ENCODE measurements at regions not wholly inside any gene's neighbourhood (a gene's known extent, or its start where the extent isn't known, plus 50 kb on each side); places are given as distances from the start of the nearest gene placed in this dataset.

- Histone ChIP-seq H2AFZ (no peak overlapping the region), H3K27me3 (no peaks in the 10 kb centered on the region), H3K4me3 (no peak overlapping the region), H3K9me2 (replicated peaks; ENCODE audit: insufficient read depth) (no peaks in the 10 kb centered on the region), H3K9me3 (ENCODE audit: low read depth) (no peaks in the 10 kb centered on the region), H3K36me3 (replicated peaks; ENCODE audit: insufficient read depth, low read depth) (no peaks in the 10 kb centered on the region), H3K4me2 (no peak overlapping the region), H3K4me1 (ENCODE audit: insufficient read depth) (no peaks in the 10 kb centered on the region), H4K20me1 (ENCODE audit: insufficient read depth, poor library complexity, severe bottlenecking) (no peaks in the 10 kb centered on the region), H3K27ac (no peak overlapping the region), H3K79me2 (no peaks in the 10 kb centered on the region)
- TF ChIP-seq EZH2phosphoT487 (IDR thresholded peaks at IDR 0.05; ENCODE audit: low read depth, severe bottlenecking, unreplicated experiment) (no peak), EZH2 (IDR thresholded peaks at IDR 0.05; ENCODE audit: borderline replicate concordance) (no peak)
- no peak for DNase-seq (ENCODE audit: low spot score)
- 86% methylated on average over 2 of the region's 2 CpGs for WGBS (ENCODE audit: low lambda C conversion rate, missing lambda C conversion rate)
Observed at GRCh38 chr1:239558559-239558958, 172.2 kb downstream of the CHRM3 start.

- no peaks in the 10 kb centered on the region for H3K9me2 ChIP-seq (replicated peaks; ENCODE audit: insufficient read depth)
- no peak overlapping the region for H3K4me3 ChIP-seq
- H4K20me1 ChIP-seq (ENCODE audit: insufficient read depth, poor library complexity, severe bottlenecking) = no peaks in the 10 kb centered on the region
- no peak overlapping the region for H2AFZ ChIP-seq
- H3K27ac ChIP-seq = no peak overlapping the region
- no peak for TF ChIP-seq EZH2 (IDR thresholded peaks at IDR 0.05; ENCODE audit: borderline replicate concordance)
- no peak for TF ChIP-seq EZH2phosphoT487 (IDR thresholded peaks at IDR 0.05; ENCODE audit: low read depth, severe bottlenecking, unreplicated experiment)
- no peak for TF ChIP-seq CTCF (IDR thresholded peaks at IDR 0.05; ENCODE audit: poor library complexity)
- H3K9me3 ChIP-seq (ENCODE audit: low read depth) = no peaks in the 10 kb centered on the region
- DNase-seq (ENCODE audit: low spot score) = no peak
- no peaks in the 10 kb centered on the region for H3K4me1 ChIP-seq (ENCODE audit: insufficient read depth)
- H3K79me2 ChIP-seq = no peaks in the 10 kb centered on the region
- H3K27me3 ChIP-seq = no peaks in the 10 kb centered on the region
- H3K4me2 ChIP-seq = no peak overlapping the region
- H3K36me3 ChIP-seq (replicated peaks; ENCODE audit: insufficient read depth, low read depth) = no peaks in the 10 kb centered on the region
Observed at GRCh38 chr1:239558991-239559390, 172.6 kb downstream of the CHRM3 start.

- no peak overlapping the region for H3K4me3 ChIP-seq
- no peaks in the 10 kb centered on the region for H3K36me3 ChIP-seq (replicated peaks; ENCODE audit: insufficient read depth, low read depth)
- H3K9me3 ChIP-seq (ENCODE audit: low read depth) = no peaks in the 10 kb centered on the region
- H4K20me1 ChIP-seq (ENCODE audit: insufficient read depth, poor library complexity, severe bottlenecking) = no peaks in the 10 kb centered on the region
- H3K27me3 ChIP-seq = no peaks in the 10 kb centered on the region
- no peaks in the 10 kb centered on the region for H3K79me2 ChIP-seq
- no peak overlapping the region for H2AFZ ChIP-seq
- H3K9me2 ChIP-seq (replicated peaks; ENCODE audit: insufficient read depth) = no peaks in the 10 kb centered on the region
- TF ChIP-seq CTCF (IDR thresholded peaks at IDR 0.05; ENCODE audit: poor library complexity) (no peak), EZH2 (IDR thresholded peaks at IDR 0.05; ENCODE audit: borderline replicate concordance) (no peak), EZH2phosphoT487 (IDR thresholded peaks at IDR 0.05; ENCODE audit: low read depth, severe bottlenecking, unreplicated experiment) (no peak)
- no peak overlapping the region for H3K4me2 ChIP-seq
- H3K27ac ChIP-seq = no peak overlapping the region
- H3K4me1 ChIP-seq (ENCODE audit: insufficient read depth) = no peaks in the 10 kb centered on the region
- DNase-seq (ENCODE audit: low spot score) = no peak
- WGBS (ENCODE audit: low lambda C conversion rate, missing lambda C conversion rate) = 79% methylated on average over 4 of the region's 4 CpGs
Observed at GRCh38 chr1:239560921-239561320, 174.6 kb downstream of the CHRM3 start.

- no peaks in the 10 kb centered on the region for H3K79me2 ChIP-seq
- no peaks in the 10 kb centered on the region for H3K9me3 ChIP-seq (ENCODE audit: low read depth)
- no peaks in the 10 kb centered on the region for H3K9me2 ChIP-seq (replicated peaks; ENCODE audit: insufficient read depth)
- no peaks in the 10 kb centered on the region for H3K36me3 ChIP-seq (replicated peaks; ENCODE audit: insufficient read depth, low read depth)
- H3K4me3 ChIP-seq = no peak overlapping the region
- DNase-seq (ENCODE audit: low spot score) = no peak
- TF ChIP-seq EZH2phosphoT487 (IDR thresholded peaks at IDR 0.05; ENCODE audit: low read depth, severe bottlenecking, unreplicated experiment) = no peak
- TF ChIP-seq EZH2 (IDR thresholded peaks at IDR 0.05; ENCODE audit: borderline replicate concordance) = no peak
- H4K20me1 ChIP-seq (ENCODE audit: insufficient read depth, poor library complexity, severe bottlenecking) = no peaks in the 10 kb centered on the region
- no peak overlapping the region for H3K4me2 ChIP-seq
- H3K27ac ChIP-seq = no peak overlapping the region
- H3K27me3 ChIP-seq = no peaks in the 10 kb centered on the region
- H3K4me1 ChIP-seq (ENCODE audit: insufficient read depth) = no peaks in the 10 kb centered on the region
- WGBS (ENCODE audit: low lambda C conversion rate, missing lambda C conversion rate) = 74% methylated on average over 6 of the region's 6 CpGs
- H2AFZ ChIP-seq = no peak overlapping the region
Observed at GRCh38 chr1:239562095-239562494, 175.7 kb downstream of the CHRM3 start.

Data from hepatocyte (in vitro differentiated cells).